Liver (tissue), 8 donors: ENCODE measurements at regions not wholly inside any gene's neighbourhood (a gene's known extent, or its start where the extent isn't known, plus 50 kb on each side); places are given as distances from the start of the nearest gene placed in this dataset.

ENCODE experiments used
- DNase-seq: peaks from one replicate; pipeline ENCODE4 v3.0.0-alpha.2; 2017; ENCODE audit warnings: low spot score
- H3K27ac ChIP-seq, 2 donors: one replicate each; pipeline ENCODE4 v1.7.0; 2013; ENCODE audit warnings: inconsistent platforms in 2 of 2, low read length in 2 of 2, control low read depth in 1 of 2, low read depth in 1 of 2, mild to moderate bottlenecking in 1 of 2
- H3K27me3 ChIP-seq, 4 donors: one replicate each; pipeline versions ENCODE4 v1.6.1 to v1.7.0; 2013; ENCODE audit warnings: low read length in 3 of 4, inconsistent platforms in 1 of 4, mild to moderate bottlenecking in 1 of 4, moderate library complexity in 1 of 4; ENCODE audit not compliant: control insufficient read depth in 4 of 4, insufficient read depth in 4 of 4
- H3K36me3 ChIP-seq, 4 donors: one replicate each; pipeline versions ENCODE4 v1.6.1 to v1.7.0; 2013; ENCODE audit warnings: low read length in 3 of 4, mild to moderate bottlenecking in 3 of 4, low read depth in 1 of 4, moderate library complexity in 1 of 4; ENCODE audit not compliant: control insufficient read depth in 4 of 4, insufficient read depth in 3 of 4
- H3K4me1 ChIP-seq, 4 donors: one replicate each; pipeline versions ENCODE4 v1.6.1 to v1.7.0; 2013; ENCODE audit warnings: low read length in 3 of 4, mild to moderate bottlenecking in 3 of 4, moderate library complexity in 1 of 4; ENCODE audit not compliant: control insufficient read depth in 4 of 4, insufficient read depth in 4 of 4
- H3K4me3 ChIP-seq, 3 donors: one replicate each; pipeline versions ENCODE4 v1.6.1 to v1.7.0; 2013; ENCODE audit warnings: low read length in 3 of 3, control low read depth in 1 of 3, low read depth in 1 of 3, mild to moderate bottlenecking in 1 of 3
- H3K9ac ChIP-seq, 2 donors: one replicate each; pipeline ENCODE4 v1.7.0; 2013; ENCODE audit warnings: low read length in 2 of 2, mild to moderate bottlenecking in 2 of 2, moderate library complexity in 2 of 2, control low read depth in 1 of 2, low read depth in 1 of 2
- H3K9me3 ChIP-seq, 4 donors: one replicate each; pipeline versions ENCODE4 v1.6.1 to v1.7.0; 2013; ENCODE audit warnings: low read length in 3 of 4; ENCODE audit not compliant: control insufficient read depth in 4 of 4
- EGR1 ChIP-seq, 2 donors: IDR thresholded peaks; 2 replicates each; pipeline ENCODE4 v1.6.1; 2016 to 2018; ENCODE audit warnings: antibody characterized with exemption in 2 of 2, low read depth in 2 of 2
- FOXA1 ChIP-seq: IDR thresholded peaks from 2 replicates; pipeline ENCODE4 v1.6.1; 2016; ENCODE audit warnings: antibody characterized with exemption
- FOXA2 ChIP-seq: IDR thresholded peaks from 2 replicates; pipeline ENCODE4 v1.6.1; 2016; ENCODE audit warnings: antibody characterized with exemption
- GABPA ChIP-seq, 2 donors: IDR thresholded peaks in 1 of 2; conservative IDR thresholded peaks in 1 of 2; 2 replicates each; pipeline ENCODE4 v1.6.1; 2016; ENCODE audit warnings: antibody characterized with exemption in 2 of 2, mild to moderate bottlenecking in 1 of 2, moderate library complexity in 1 of 2
- HNF4A ChIP-seq, 2 donors: conservative IDR thresholded peaks; 2 replicates each; pipeline ENCODE4 v1.6.1; 2016; ENCODE audit warnings: antibody characterized with exemption in 2 of 2, mild to moderate bottlenecking in 2 of 2
- HNF4G ChIP-seq: IDR thresholded peaks from 2 replicates; pipeline ENCODE4 v1.6.1; 2016; ENCODE audit warnings: antibody characterized with exemption
- JUND ChIP-seq, 2 donors: IDR thresholded peaks; 2 replicates each; pipeline ENCODE4 v1.6.1; 2016; ENCODE audit warnings: antibody characterized with exemption in 2 of 2
- NR2F2 ChIP-seq: IDR thresholded peaks from 2 replicates; pipeline ENCODE4 v1.6.1; 2016; ENCODE audit warnings: antibody characterized with exemption
- RAD21 ChIP-seq, 2 donors: IDR thresholded peaks; 2 replicates each; pipeline ENCODE4 v1.6.1; 2016; ENCODE audit warnings: antibody characterized with exemption in 2 of 2, mild to moderate bottlenecking in 2 of 2
- RXRA ChIP-seq, 2 donors: IDR thresholded peaks; 2 replicates each; pipeline ENCODE4 v1.6.1; 2017 to 2018; ENCODE audit warnings: antibody characterized with exemption in 2 of 2, mild to moderate bottlenecking in 1 of 2
- SP1 ChIP-seq: IDR thresholded peaks from 2 replicates; pipeline ENCODE4 v1.6.1; 2018; ENCODE audit warnings: antibody characterized with exemption, mild to moderate bottlenecking
- TAF1 ChIP-seq: conservative IDR thresholded peaks from 2 replicates; pipeline ENCODE4 v1.6.1; 2016; ENCODE audit warnings: antibody characterized with exemption, mild to moderate bottlenecking
- YY1 ChIP-seq: IDR thresholded peaks from 2 replicates; pipeline ENCODE4 v1.6.1; 2016; ENCODE audit warnings: antibody characterized with exemption, mild to moderate bottlenecking
- WGBS: extraction: QIAGEN DNeasy Blood & Tissue Kit; methylation state at CpG from one replicate; pipeline ENCODE4 v1.1.7; 2013; 5-methylcytosine and 5-hydroxymethylcytosine counted together
- TF ChIP-seq, protein P1 (sequence below): IDR thresholded peaks from 2 replicates; pipeline ENCODE4 v1.6.1; 2016; ENCODE audit warnings: antibody characterized with exemption
- TF ChIP-seq, protein P2 (sequence below): IDR thresholded peaks from 2 replicates; pipeline ENCODE4 v1.6.1; 2016; ENCODE audit warnings: antibody characterized with exemption
- TF ChIP-seq, protein P3 (sequence below): fragments of 150-350 bp; IDR thresholded peaks from 2 replicates; pipeline ENCODE4 v1.5.1; 2017; ENCODE audit warnings: improper control_type of control experiment, low read depth, low read length; ENCODE audit not compliant: missing input control
- TF ChIP-seq, protein P4 (sequence below): IDR thresholded peaks from 2 replicates; pipeline ENCODE4 v1.6.1; 2016; ENCODE audit warnings: antibody characterized with exemption
- TF ChIP-seq, protein P5 (sequence below): IDR thresholded peaks from 2 replicates; pipeline ENCODE4 v1.6.1; 2016; ENCODE audit warnings: antibody characterized with exemption, mild to moderate bottlenecking
- donor health status: healthy.
- donor health status: healthy.
- donor health status: healthy.
- donor health status: healthy.
- donor health status: healthy.

DNA sequence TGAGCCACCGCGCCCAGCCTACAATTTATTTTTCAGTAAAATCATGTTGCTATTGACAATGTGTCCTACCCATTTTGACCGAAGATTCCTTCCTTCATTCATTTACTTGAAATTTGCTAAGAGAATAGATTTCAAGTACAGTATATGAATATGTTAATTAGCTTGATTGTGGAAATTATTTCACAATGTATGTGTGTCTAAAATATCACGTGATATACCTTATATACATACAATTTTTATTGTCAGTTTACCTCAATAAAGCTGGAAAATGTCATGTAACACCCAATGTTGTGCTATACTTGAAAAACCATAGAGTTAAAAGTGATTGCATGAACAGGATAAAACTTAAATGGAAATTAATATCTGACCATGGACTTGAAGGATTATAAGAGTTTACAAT lies 521.7 kb upstream of the ANKRD30A start:
- Histone ChIP-seq H3K27ac (no peak overlapping the region), H3K36me3 (no peaks in the 10 kb centered on the region), H3K27me3 (no peaks in the 10 kb centered on the region), H3K4me1 (no peaks in the 10 kb centered on the region), H3K9ac (no peak overlapping the region), H3K9me3 (no peaks in the 10 kb centered on the region), H3K4me3 (no peak overlapping the region)
- TF ChIP-seq NR2F2 (no peak), HNF4G (no peak), JUND (IDR thresholded peaks at IDR 0.05) (no peak), TAF1 (no peak), RAD21 (IDR thresholded peaks at IDR 0.05) (no peak), SP1 (no peak), HNF4A (conservative IDR thresholded peaks at IDR 0.05) (no peak), FOXA1 (no peak), YY1 (no peak), FOXA2 (no peak), EGR1 (IDR thresholded peaks at IDR 0.05; ENCODE audit: low read depth in 2 of 2) (no peak), RXRA (IDR thresholded peaks at IDR 0.05) (no peak), GABPA (IDR thresholded peaks at IDR 0.05 in 1 of 2, conservative IDR thresholded peaks at IDR 0.05 in 1 of 2) (no peak)
- TF ChIP-seq, protein P1, sequence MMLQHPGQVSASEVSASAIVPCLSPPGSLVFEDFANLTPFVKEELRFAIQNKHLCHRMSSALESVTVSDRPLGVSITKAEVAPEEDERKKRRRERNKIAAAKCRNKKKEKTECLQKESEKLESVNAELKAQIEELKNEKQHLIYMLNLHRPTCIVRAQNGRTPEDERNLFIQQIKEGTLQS, result no peak
- TF ChIP-seq, protein P2, sequence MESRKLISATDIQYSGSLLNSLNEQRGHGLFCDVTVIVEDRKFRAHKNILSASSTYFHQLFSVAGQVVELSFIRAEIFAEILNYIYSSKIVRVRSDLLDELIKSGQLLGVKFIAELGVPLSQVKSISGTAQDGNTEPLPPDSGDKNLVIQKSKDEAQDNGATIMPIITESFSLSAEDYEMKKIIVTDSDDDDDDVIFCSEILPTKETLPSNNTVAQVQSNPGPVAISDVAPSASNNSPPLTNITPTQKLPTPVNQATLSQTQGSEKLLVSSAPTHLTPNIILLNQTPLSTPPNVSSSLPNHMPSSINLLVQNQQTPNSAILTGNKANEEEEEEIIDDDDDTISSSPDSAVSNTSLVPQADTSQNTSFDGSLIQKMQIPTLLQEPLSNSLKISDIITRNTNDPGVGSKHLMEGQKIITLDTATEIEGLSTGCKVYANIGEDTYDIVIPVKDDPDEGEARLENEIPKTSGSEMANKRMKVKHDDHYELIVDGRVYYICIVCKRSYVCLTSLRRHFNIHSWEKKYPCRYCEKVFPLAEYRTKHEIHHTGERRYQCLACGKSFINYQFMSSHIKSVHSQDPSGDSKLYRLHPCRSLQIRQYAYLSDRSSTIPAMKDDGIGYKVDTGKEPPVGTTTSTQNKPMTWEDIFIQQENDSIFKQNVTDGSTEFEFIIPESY, result no peak
- TF ChIP-seq, protein P3, sequence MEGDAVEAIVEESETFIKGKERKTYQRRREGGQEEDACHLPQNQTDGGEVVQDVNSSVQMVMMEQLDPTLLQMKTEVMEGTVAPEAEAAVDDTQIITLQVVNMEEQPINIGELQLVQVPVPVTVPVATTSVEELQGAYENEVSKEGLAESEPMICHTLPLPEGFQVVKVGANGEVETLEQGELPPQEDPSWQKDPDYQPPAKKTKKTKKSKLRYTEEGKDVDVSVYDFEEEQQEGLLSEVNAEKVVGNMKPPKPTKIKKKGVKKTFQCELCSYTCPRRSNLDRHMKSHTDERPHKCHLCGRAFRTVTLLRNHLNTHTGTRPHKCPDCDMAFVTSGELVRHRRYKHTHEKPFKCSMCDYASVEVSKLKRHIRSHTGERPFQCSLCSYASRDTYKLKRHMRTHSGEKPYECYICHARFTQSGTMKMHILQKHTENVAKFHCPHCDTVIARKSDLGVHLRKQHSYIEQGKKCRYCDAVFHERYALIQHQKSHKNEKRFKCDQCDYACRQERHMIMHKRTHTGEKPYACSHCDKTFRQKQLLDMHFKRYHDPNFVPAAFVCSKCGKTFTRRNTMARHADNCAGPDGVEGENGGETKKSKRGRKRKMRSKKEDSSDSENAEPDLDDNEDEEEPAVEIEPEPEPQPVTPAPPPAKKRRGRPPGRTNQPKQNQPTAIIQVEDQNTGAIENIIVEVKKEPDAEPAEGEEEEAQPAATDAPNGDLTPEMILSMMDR, result no peak
- TF ChIP-seq, protein P4, sequence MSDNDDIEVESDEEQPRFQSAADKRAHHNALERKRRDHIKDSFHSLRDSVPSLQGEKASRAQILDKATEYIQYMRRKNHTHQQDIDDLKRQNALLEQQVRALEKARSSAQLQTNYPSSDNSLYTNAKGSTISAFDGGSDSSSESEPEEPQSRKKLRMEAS, result no peak
- 88% methylated on average over 4 of the region's 4 CpGs for WGBS
- no peak for DNase-seq

DNA sequence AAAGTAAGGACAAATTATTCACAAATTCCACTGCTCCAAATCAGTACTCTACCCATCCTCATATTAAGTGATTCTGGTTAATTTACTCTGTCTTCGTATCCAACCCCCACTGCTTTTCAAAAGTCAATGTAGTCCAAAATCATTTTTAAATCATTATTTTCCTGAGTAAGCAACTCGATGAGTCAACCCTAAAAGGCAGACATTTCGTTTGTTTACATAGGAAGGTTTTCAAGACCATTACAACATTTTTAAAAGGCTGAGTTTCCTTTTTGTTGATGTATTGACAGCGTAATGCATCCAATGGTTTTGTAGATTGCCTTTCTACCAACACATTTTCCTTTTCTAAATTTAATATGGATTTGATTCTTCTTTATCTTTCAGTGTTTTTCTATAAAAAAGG lies 523.0 kb upstream of the ANKRD30A start:
- no peaks in the 10 kb centered on the region for H3K9me3 ChIP-seq
- H3K4me1 ChIP-seq, result no peaks in the 10 kb centered on the region
- no peaks in the 10 kb centered on the region for H3K27me3 ChIP-seq
- no peak for TF ChIP-seq FOXA1
- no peak for TF ChIP-seq RXRA (IDR thresholded peaks at IDR 0.05)
- TF ChIP-seq, protein P3, result no peak
- TF ChIP-seq, protein P4, result no peak
- TF ChIP-seq FOXA2, result no peak
- no peak for TF ChIP-seq SP1
- TF ChIP-seq NR2F2, result no peak
- TF ChIP-seq, protein P1, result no peak
- TF ChIP-seq RAD21 (IDR thresholded peaks at IDR 0.05), result no peak
- no peak for TF ChIP-seq EGR1 (IDR thresholded peaks at IDR 0.05; ENCODE audit: low read depth in 2 of 2)
- TF ChIP-seq YY1, result no peak
- TF ChIP-seq GABPA (IDR thresholded peaks at IDR 0.05 in 1 of 2, conservative IDR thresholded peaks at IDR 0.05 in 1 of 2), result no peak
- TF ChIP-seq, protein P2, result no peak
- no peak for TF ChIP-seq JUND (IDR thresholded peaks at IDR 0.05)
- TF ChIP-seq, protein P5, sequence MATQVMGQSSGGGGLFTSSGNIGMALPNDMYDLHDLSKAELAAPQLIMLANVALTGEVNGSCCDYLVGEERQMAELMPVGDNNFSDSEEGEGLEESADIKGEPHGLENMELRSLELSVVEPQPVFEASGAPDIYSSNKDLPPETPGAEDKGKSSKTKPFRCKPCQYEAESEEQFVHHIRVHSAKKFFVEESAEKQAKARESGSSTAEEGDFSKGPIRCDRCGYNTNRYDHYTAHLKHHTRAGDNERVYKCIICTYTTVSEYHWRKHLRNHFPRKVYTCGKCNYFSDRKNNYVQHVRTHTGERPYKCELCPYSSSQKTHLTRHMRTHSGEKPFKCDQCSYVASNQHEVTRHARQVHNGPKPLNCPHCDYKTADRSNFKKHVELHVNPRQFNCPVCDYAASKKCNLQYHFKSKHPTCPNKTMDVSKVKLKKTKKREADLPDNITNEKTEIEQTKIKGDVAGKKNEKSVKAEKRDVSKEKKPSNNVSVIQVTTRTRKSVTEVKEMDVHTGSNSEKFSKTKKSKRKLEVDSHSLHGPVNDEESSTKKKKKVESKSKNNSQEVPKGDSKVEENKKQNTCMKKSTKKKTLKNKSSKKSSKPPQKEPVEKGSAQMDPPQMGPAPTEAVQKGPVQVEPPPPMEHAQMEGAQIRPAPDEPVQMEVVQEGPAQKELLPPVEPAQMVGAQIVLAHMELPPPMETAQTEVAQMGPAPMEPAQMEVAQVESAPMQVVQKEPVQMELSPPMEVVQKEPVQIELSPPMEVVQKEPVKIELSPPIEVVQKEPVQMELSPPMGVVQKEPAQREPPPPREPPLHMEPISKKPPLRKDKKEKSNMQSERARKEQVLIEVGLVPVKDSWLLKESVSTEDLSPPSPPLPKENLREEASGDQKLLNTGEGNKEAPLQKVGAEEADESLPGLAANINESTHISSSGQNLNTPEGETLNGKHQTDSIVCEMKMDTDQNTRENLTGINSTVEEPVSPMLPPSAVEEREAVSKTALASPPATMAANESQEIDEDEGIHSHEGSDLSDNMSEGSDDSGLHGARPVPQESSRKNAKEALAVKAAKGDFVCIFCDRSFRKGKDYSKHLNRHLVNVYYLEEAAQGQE, result no peak
- TF ChIP-seq HNF4A (conservative IDR thresholded peaks at IDR 0.05), result no peak
- no peak overlapping the region for H3K4me3 ChIP-seq
- WGBS, result 50% methylated on average over 4 of the region's 4 CpGs
- no peaks in the 10 kb centered on the region for H3K36me3 ChIP-seq
- no peak overlapping the region for H3K27ac ChIP-seq
- no peak for DNase-seq
- no peak overlapping the region for H3K9ac ChIP-seq
